BE2C (cell line): ENCODE measurements at regions not wholly inside any gene's neighbourhood (a gene's known extent, or its start where the extent isn't known, plus 50 kb on each side); places are given as distances from the start of the nearest gene placed in this dataset.

Experiments
- DNase-seq: peaks from one replicate; pipeline ENCODE4 v3.0.0-alpha.2; 2020
- H3K27me3 ChIP-seq: fragments of 250-450 bp; sonication (Bioruptor Pico); 2 replicates; pipeline ENCODE4 v1.5.1; 2020; ENCODE audit warnings: mild to moderate bottlenecking
- H3K36me3 ChIP-seq: fragments of 250-450 bp; sonication (Bioruptor Pico); 2 replicates; pipeline ENCODE4 v1.5.1; 2020; ENCODE audit warnings: mild to moderate bottlenecking
- H3K4me1 ChIP-seq: fragments of 250-450 bp; sonication (Bioruptor Pico); 2 replicates; pipeline ENCODE4 v1.5.1; 2020
- H3K4me3 ChIP-seq: 2 replicates; pipeline ENCODE4 v1.5.1; 2011; ENCODE audit warnings: low read depth, low read length
- H3K9me3 ChIP-seq: fragments of 250-450 bp; sonication (Bioruptor Pico); 2 replicates; pipeline ENCODE4 v1.5.1; 2020
- CTCF ChIP-seq: IDR thresholded peaks from 2 replicates; pipeline ENCODE4 v1.5.1; 2012; ENCODE audit warnings: mild to moderate bottlenecking, low read depth, low read length

DNA sequence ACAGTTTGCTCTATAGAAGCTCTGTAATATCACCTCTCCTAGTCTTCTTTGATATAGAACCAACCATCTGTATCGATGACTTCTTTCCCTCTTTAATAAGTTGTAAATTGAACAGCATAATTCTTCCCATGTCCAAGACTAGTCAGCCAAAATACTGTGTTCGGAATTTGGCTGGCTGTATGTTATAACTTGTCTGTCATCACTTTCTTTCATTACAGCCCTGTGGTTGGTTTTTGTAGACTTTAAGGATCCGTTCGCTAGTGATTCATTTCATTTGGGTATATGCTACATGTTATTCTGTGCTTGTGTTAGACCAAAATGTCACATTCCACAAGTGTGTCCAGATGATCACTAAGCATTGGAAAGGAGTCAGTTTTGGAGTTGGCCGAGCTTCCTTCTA is 155.4 kb upstream of the ITGB1 start:
- no peak for DNase-seq
- no peaks in the 10 kb centered on the region for H3K27me3 ChIP-seq
- TF ChIP-seq CTCF: no peak
- H3K4me3 ChIP-seq: no peak overlapping the region
- H3K9me3 ChIP-seq: no peaks in the 10 kb centered on the region
- H3K36me3 ChIP-seq: no peaks in the 10 kb centered on the region
- H3K4me1 ChIP-seq: no peaks in the 10 kb centered on the region

DNA sequence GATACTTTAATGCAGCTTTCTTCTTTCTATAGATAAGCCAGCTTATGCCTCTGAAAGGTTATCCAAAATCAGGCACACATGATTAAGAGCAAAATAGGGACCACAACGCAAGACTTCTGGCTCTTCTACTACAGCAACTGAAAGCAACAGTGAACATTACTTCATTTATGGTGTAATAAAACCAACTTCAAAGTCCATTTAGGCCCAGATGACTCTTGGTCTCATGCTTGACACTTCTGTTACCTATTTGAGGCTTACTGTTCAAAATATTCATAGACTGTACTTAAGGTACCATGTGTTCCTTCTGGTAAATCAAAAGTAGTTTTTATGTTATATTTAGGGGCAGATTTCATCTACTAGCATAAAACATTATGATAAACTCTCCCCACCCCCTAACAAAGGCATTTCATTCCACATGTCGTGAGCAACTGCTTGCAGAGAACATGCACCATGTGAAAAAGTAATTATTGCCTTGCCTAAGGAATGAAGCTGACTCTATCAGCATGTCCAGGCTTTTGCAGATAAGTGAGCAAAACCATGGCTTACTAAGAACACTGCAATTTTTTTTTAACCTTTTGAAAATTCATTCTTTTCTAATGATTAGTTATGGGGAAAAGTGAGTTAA is 154.9 kb upstream of the ITGB1 start:
- no peak overlapping the region for H3K4me3 ChIP-seq
- no peak for TF ChIP-seq CTCF
- H3K4me1 ChIP-seq: no peaks in the 10 kb centered on the region
- H3K27me3 ChIP-seq: no peaks in the 10 kb centered on the region
- no peak for DNase-seq
- H3K36me3 ChIP-seq: no peaks in the 10 kb centered on the region
- no peaks in the 10 kb centered on the region for H3K9me3 ChIP-seq

DNA sequence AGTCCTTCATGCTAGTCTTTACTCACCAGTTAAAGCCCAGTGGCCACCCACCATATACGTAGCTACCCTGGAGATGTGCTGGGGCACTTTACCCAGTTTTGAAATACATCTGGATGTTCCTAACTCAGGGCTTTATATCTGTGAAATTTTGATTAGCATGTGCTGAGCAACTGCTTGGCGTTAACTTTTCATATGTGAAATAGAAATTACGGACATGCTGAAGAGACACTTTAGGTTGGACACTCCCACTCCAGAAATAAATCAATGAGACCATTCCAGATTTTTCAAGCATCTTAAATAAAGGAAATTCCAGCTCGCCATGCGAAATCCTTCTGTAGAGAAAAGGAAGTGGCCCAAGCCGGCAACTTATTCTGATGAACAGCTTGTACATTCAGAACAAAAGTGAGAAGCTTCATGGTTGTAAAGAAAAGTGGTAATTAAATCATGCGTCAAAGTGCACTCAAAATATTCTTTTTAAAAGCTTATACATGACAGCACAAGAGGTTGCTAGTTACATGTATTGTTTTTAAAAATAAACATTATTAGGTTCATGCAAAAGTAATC is 153.5 kb upstream of the ITGB1 start:
- DNase-seq: no peak
- H3K9me3 ChIP-seq: no peaks in the 10 kb centered on the region
- no peaks in the 10 kb centered on the region for H3K4me1 ChIP-seq
- no peaks in the 10 kb centered on the region for H3K27me3 ChIP-seq
- no peak overlapping the region for H3K4me3 ChIP-seq
- H3K36me3 ChIP-seq: no peaks in the 10 kb centered on the region
- no peak for TF ChIP-seq CTCF

DNA sequence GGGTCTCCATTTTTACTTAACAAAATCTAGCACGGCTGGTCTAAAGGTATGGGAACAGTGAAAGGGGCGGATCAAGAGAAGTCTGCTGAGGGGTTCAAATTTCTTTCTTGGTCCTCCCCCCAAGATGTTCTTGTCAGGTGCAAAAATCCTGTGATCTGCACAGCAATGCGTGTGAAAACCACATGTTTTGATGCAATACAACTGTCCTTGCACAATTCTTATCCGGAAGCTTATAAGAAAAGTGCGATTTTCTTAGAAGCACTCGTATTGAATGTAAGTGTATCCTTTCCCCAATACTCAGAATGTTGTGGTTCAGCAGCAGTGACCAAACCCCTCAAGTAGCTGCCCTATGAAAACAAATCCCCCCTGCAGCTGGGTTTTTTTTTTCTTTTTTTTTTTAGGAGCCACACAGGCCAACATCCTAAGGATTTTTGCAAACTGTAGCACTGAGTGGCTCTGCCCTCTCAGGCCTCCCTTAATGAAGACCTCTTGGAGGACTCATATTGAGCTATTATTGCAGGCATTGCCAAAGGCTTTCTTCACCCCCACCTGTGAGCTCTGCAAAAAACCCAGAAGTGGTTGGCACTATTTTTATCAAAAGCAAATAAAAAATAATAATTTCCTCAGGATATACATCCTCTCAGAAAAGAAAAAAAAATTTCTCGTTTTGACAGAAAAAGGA is 151.9 kb upstream of the ITGB1 start:
- DNase-seq: no peak
- no peaks in the 10 kb centered on the region for H3K36me3 ChIP-seq
- no peaks in the 10 kb centered on the region for H3K27me3 ChIP-seq
- no peak for TF ChIP-seq CTCF
- no peak overlapping the region for H3K4me3 ChIP-seq
- no peaks in the 10 kb centered on the region for H3K4me1 ChIP-seq
- H3K9me3 ChIP-seq: no peaks in the 10 kb centered on the region

DNA sequence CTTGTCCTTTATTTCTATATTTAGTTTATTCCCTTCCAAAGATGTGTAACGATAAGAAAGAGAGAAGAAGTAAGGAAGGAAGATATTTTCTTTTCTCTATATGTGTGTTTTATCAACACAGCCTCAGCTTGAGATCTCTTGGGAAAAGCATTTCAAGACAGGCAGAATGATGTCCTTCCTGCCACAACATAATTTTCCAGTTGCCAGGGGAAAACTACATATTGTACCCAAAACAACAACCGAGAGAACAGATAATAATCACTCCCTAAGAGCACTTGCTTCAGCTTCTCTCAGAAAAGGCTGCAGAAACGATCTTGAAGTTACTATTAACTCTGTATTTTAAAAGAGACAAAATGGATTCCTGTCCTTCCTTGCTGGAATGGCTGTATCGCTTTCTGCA is 151.4 kb upstream of the ITGB1 start:
- DNase-seq: no peak
- no peaks in the 10 kb centered on the region for H3K9me3 ChIP-seq
- no peaks in the 10 kb centered on the region for H3K36me3 ChIP-seq
- no peaks in the 10 kb centered on the region for H3K27me3 ChIP-seq
- H3K4me3 ChIP-seq: no peak overlapping the region
- TF ChIP-seq CTCF: no peak
- no peaks in the 10 kb centered on the region for H3K4me1 ChIP-seq

GRCh38 chr10:33107953-33108352 is 149.9 kb upstream of the ITGB1 start:
- no peak for DNase-seq

More at GRCh38 chr10:33107953-33108352, 149.9 kb upstream of the ITGB1 start:
- Histone ChIP-seq H3K36me3 (no peaks in the 10 kb centered on the region), H3K27me3 (no peaks in the 10 kb centered on the region), H3K9me3 (no peaks in the 10 kb centered on the region), H3K4me1 (no peaks in the 10 kb centered on the region), H3K4me3 (no peak overlapping the region)
- no peak for TF ChIP-seq CTCF
